HG03135 (cell line): ENCODE measurements at regions not wholly inside any gene's neighbourhood (a gene's known extent, or its start where the extent isn't known, plus 50 kb on each side); places are given as distances from the start of the nearest gene placed in this dataset.
A peak's percentile ranks its signal among the peaks of the same experiment; 100 is the strongest.

Experiments
- ATAC-seq: cut with Tn5 transposase; IDR thresholded peaks from one replicate; pipeline ENCODE4 v1.9.1; 2021; ENCODE audit warnings: mild to moderate bottlenecking, moderate library complexity; ENCODE audit not compliant: unreplicated experiment

DNA sequence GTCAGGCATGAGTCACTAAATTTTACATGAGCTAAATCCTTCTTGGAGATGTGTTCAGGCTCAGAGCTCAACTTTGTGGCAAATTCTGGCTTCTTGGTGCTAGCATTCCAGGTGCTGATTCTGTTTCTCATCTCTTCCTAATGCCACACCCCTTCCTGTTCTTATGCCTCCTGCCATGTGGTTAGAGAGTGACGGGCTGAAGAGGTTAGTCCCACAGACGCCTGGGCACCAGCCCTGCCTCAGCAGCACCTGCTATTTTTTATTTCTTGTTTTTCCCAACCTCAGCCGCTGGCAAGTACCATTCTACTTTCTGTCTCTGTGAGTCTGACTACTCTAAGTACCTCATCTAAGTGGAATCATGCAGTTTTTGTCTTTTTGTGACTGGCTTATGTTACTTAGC, 329.5 kb downstream of the KCNRG start:
- ATAC-seq = no peak

GRCh38 chr13:50345804-50346203, 330.6 kb downstream of the KCNRG start:
- ATAC-seq = no peak

GRCh38 chr13:50348371-50348770, 333.1 kb downstream of the KCNRG start:
- no peak for ATAC-seq

GRCh38 chr13:50352720-50353480, 337.7 kb downstream of the KCNRG start:
- no peak for ATAC-seq

DNA sequence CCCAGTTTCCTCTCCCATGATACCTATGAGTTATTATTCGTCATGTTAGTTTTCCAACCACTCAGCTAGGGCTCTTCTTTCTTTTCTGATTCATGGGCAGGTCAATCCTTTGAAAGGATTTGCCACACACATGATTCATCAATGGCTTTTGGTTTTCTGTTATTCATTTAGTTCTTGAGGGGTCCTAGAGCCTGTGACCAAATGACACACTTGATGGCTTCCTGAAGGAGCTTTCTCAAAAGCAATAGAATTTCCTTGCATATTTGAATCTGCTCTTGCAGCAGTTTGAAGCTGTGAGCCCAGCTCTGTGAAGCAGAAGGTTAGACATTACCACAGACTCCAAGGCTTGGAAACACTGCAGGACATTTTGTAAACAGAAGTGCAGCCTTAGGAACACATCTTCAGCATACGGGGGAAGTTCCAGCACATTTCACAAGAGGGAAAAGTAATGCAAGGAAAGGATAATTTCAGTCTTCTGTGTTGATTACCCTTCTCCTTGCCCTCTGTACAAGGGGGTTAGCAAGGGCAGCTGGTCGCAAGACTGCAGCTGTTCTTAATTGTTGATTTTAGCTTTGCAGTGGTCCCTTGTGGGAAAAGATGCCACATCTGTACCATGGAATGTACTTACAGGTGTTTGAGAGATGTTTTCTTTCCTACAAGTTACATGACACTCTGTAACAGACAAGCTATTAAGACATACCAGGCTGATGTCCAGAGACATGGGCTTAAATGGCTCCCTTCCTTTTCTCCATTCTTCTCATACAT, 338.6 kb downstream of the KCNRG start:
- ATAC-seq = no peak

GRCh38 chr13:50355797-50356196, 340.6 kb downstream of the KCNRG start:
- peak; percentile 46 for ATAC-seq

DNA sequence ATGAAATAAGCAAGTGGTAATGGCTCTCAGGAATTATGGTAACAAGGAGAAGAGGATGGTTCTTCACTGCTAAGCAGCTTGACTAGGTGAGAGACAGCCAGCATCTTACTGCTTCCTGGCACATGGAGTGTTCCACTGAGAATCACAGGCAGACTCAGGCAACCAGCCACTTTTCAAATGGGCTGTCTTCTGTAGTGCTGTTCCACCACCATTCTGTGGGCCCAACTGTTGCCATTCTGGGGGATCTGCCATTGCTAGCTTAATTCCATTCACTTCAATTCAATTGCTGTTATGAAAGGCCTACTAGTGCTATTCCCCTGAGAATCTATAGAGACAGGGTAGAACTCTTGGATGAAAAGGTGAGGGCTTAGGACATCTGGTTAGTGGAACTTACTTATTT, 341.9 kb downstream of the KCNRG start:
- no peak for ATAC-seq

DNA sequence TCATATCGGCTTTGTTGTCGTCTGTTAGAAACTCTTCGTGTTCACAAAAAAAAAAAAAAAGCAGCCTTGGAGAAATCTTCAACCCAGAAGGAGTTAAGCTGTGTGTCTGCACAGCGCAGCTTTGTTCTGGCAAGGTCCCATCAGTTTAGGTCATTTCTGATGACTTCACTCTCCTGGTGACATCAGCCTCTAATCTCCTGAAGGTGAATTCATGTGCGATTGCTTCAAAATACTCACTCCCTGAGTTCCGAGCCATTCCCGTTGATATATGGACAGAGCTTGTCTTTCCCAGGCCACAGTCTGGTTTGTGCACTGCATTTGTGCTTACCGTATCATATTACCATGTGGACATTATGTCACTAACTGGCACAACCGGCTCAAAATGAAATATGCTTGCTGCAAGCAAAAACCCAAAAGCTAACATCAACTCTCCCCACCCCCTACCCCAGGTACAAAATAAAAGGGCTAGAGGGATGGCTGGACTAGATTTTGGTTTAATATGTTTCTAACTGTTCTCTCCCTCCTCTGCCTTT, 342.4 kb downstream of the KCNRG start:
- no peak for ATAC-seq

- no peak for ATAC-seq
Observed at GRCh38 chr13:50358231-50359040, 343.2 kb downstream of the KCNRG start.

DNA sequence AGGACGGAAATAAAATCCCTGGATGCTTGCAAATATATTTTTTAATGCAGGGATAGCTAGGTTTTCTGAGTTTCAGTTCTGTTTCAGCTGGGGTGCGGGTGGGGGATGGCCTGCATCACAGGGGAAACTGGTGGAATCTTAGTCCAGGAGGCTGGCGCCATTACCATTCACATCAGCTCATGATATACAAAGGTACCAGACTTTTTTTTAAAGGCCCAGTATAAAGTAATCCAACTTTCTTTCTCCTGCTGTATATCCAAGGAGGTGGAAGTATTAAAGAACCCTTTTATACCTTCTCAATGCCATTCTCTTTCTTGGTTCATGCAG, 343.8 kb downstream of the KCNRG start:
- no peak for ATAC-seq

DNA sequence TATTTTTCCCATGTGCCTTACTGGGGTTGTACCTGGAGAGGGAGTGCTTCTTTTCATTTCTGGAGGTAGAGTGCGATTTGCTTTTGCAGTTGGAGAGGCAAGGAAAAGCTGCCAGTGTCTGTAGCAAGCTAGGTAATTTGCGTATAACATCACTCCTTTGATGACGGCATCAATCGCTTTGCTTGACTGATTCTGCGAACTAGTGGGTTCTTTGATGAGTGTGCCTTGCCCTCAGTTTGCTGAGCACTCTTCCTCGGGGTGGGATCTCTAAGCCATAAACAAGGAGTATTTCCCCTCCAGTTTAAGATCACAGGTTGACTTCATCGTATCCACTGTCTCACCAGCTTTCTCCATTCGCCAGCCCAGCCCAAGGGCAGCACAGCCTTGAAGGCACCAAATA, 344.5 kb downstream of the KCNRG start:
- no peak for ATAC-seq

- ATAC-seq = no peak
Observed at GRCh38 chr13:50360637-50361036, 345.4 kb downstream of the KCNRG start.

DNA sequence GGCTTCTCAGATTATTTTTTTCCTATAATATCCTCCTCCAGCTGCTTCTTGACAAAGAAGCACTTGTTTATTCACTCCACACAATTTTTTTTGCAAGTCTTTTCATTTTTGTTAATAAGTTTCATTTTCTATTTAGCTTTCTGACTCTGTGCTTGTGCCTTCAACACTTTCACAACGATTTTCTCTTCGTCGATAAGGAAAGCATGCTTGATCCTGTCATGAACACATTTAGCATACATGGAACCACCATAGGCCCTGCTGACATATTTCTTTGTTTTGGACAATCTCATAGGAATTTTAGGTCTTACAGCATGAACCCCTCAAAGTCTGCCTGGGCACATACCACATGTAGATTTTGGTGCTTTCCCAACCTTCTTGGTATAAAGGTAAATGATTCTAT, 346.0 kb downstream of the KCNRG start:
- ATAC-seq = no peak

DNA sequence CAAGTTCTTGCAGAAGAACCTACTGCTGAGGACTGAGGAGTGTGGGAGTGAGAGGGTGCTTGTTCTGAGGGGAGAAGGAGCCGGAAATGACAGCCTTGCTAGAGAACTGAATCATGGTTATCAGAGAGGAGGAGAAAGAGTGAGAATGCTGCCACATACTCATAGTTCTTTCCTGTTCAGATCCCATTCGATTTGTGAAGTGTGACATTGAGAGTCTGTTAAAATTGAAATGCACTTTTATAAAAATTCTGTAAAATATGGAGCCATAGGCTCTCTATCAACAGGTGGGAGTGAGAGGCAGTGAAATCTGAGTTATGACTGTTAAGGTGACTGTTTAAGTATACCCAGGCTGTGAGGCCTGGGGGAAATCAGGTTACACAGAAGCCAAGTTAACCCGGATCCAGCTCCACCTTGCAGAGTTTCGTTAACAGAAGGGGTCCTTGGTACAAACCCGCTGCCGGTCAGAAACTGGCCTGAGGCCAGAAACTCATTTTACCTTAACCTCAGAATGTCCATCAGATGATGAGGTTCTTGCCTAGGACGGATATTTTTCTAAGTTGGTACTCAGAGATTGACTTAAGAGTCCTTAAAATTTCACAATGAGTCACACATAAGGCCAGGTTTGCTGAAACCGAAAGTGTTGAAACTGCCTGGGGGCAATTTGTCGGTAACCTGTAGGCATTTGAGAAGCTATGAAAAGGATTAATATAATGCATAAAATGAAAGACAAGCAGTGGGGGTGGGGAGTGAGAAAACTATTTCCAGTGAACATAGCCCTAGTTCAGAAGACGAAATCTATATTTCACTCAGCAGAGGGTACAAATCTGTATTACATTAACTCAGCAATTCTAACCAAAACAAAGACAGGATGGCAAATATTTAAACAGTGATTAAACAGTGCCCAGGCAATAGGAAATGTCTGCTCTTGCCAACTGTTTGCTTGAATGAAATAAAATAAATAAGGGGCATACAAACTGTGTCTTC, 350.5 kb downstream of the KCNRG start:
- peak; percentile 54 for ATAC-seq

DNA sequence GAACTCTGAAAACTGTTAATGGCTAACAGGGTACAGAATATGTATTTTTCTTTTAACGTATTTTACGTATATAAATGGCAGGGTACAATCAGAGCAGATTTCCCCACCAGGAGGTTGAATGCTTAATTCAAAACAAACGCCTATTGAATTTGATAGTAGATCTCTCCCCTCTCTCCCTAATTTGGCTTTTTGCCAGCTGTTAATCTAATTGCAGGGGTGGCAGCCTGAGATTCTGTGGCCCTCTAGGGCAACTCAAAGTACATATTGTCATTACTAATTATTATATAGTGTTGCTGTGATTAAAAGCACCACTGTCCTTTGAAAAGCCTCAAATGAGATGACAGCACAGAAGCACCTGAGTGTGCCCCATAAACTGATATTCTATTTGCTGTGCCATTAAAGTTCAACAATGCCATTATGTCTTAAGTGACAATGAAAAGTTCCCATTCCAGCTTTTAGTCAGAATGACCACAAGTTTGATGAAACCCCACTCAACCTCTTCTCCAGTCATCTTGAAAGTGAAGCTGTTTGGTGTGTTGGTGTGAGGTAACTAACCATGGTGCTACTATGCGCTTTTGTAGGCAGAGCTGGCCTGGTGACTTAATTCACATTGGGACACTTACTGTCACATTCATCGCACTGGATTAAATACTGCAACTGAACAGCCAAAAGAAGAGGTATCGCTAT, 351.4 kb downstream of the KCNRG start:
- peak; percentile 61 for ATAC-seq

DNA sequence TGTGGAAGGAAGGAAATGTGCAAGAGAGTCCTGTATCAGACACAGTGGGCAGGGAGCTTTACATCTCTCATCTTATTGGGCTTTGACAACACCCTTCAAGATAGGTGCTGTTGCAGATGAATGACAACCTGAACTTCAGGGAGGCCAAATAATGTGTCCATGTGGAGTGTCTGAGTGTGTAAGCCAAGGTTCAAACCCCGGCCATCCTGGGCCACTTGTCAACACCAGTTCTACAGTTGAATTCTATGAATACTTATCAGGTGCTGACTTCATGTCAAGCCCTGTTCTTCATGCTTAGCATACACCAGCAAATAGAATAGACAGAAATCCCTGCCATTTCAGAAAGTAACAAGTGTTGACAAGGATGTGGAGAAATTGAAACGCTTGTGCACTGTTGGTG, 354.4 kb downstream of the KCNRG start:
- ATAC-seq = no peak

DNA sequence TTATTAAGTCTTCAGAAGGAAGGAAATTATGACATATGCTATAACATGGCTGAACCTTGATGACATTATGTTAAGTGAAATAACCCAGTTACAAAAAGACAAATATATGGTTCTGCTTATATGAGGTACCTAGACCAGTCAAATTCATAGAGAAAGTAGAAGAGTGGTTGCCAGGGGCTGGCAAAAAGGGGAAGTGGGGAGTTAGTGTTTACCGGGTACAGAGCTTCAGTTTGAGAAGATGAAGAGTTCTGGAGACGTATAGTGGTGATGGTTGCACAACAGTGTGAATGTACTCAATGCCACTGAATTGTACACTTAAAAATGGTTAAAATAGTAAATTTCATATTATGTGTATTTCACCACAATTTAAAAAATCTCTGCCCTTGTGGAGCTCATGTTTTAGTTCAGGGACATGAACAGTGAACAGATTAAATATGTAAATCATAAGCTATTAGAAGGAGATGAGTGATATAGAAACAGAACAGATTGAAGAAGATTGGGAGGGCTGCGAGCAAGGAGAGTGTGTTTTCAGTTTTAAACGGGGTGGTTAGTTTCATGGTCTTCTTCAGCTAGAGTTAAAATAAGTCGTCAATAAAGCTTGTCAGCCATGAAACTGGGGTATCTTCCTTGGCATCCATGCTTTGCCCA, 355.2 kb downstream of the KCNRG start:
- ATAC-seq = peak; percentile 45

DNA sequence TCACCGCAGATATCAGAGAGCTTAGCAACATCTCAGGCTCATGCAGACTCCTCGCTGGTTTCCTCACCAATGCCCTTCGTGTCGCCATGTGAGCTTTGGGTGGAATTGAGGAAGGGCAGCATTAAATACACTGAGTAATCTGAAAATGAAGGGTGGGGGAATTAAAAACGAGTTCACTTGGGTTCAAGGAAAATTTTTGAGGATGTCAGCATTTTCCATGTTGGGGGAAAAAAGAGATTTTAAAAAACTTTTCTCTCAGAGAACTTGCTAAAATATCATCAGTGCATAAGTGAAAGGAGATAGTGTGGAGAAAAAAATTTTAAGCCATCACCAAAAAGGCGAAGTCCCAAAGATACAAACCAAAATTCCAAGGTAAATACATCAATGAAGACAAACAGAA, 359.3 kb downstream of the KCNRG start:
- ATAC-seq = no peak

GRCh38 chr13:50375792-50376191, 360.5 kb downstream of the KCNRG start:
- no peak for ATAC-seq
